Stomach (tissue), 8 donors: ENCODE measurements at regions not wholly inside any gene's neighbourhood (a gene's known extent, or its start where the extent isn't known, plus 50 kb on each side); places are given as distances from the start of the nearest gene placed in this dataset.
A peak's percentile ranks its signal among the peaks of the same experiment; 100 is the strongest.

Experiments
- DNase-seq, 2 donors: peaks; one replicate each; pipeline versions ENCODE4 v3.0.0 to v3.0.0-alpha.2; 2013 to 2019
- H3K27ac ChIP-seq, 5 donors: fragments of 200-600 bp in 4 of 5; sonication (generic) in 4 of 5; one replicate each; pipeline ENCODE4 v1.5.1; 2013 to 2019; ENCODE audit warnings: mild to moderate bottlenecking in 1 of 5, moderate library complexity in 1 of 5
- H3K27me3 ChIP-seq, 3 donors: fragments of 200-600 bp; sonication (generic); one replicate each; pipeline ENCODE4 v1.5.1; 2017 to 2019; ENCODE audit warnings: mixed run types in 1 of 3
- H3K36me3 ChIP-seq, 4 donors: fragments of 200-600 bp; sonication (generic); 1 replicate in 3 of 4; 2 replicates in 1 of 4; pipeline ENCODE4 v1.5.1; 2016 to 2019
- H3K4me1 ChIP-seq, 4 donors: fragments of 200-600 bp; sonication (generic); one replicate each; pipeline ENCODE4 v1.5.1; 2016 to 2019
- H3K4me3 ChIP-seq, 4 donors: fragments of 200-600 bp; sonication (generic) in 3 of 4; one replicate each; pipeline ENCODE4 v1.5.1; 2016 to 2019; ENCODE audit warnings: mild to moderate bottlenecking in 1 of 4
- H3K9me3 ChIP-seq, 4 donors: fragments of 200-600 bp; sonication (generic); one replicate each; pipeline ENCODE4 v1.5.1; 2016 to 2019
- CTCF ChIP-seq, 7 experiments: fragments of 450-650 bp in 4 of 7; fragments of 200-600 bp in 3 of 7; sonication (generic) in 3 of 7; IDR thresholded peaks; one replicate each; pipeline ENCODE4 v1.5.1; 2016 to 2019; ENCODE audit warnings: antibody characterized with exemption in 7 of 7, control low read depth in 2 of 7, mild to moderate bottlenecking in 1 of 7
- EP300 ChIP-seq: sonication (generic); formaldehyde crosslinking; IDR thresholded peaks from one replicate; pipeline ENCODE4 v1.6.1; 2017; ENCODE audit warnings: antibody characterized with exemption
- POLR2A ChIP-seq, 4 donors: fragments of 450-650 bp; IDR thresholded peaks; one replicate each; pipeline ENCODE4 v1.6.1; 2016; ENCODE audit warnings: antibody characterized with exemption in 4 of 4, control low read depth in 2 of 4, mild to moderate bottlenecking in 1 of 4, moderate library complexity in 1 of 4
- POLR2AphosphoS5 ChIP-seq, 3 donors: sonication (generic); formaldehyde crosslinking; IDR thresholded peaks; one replicate each; pipeline ENCODE4 v1.6.1; 2016; ENCODE audit warnings: antibody characterized with exemption in 3 of 3
- WGBS, 5 donors: extraction: QIAGEN DNeasy Blood & Tissue Kit in 3 of 5; methylation state at CpG; one replicate each; pipeline versions ENCODE4 v1.1.5 to v1.1.7; 2013 to 2018; 5-methylcytosine and 5-hydroxymethylcytosine counted together
- intact Hi-C: fragments of 100-400 bp; cut with DNase I; formaldehyde crosslinking; loops from one replicate; pipeline ENCODE4 v1.15.1; 2023; ENCODE audit warnings: low total_unique reads
- donor health status: healthy with polysubstance abuse.
- donor health status: Bipolar disorder and iron deficiency.
- donor health status: healthy.

- 87 to 91% (median 90%) methylated on average over 16 to 18 of the region's 18 CpGs for WGBS, 5 donors
- H3K4me3 ChIP-seq = no peak overlapping the region
- H3K27me3 ChIP-seq = no peaks in the 10 kb centered on the region
- no peak for TF ChIP-seq POLR2AphosphoS5 (IDR thresholded peaks at IDR 0.05)
- TF ChIP-seq EP300 = no peak
- no peak for TF ChIP-seq POLR2A (IDR thresholded peaks at IDR 0.05)
- intact Hi-C loops = no loop called here
- H3K36me3 ChIP-seq = no peaks in the 10 kb centered on the region
- no peak for DNase-seq
- H3K9me3 ChIP-seq = peaks cover 0 to 13% (median 1%) of the 10 kb centered on the region in 4 donors
- no peaks in the 10 kb centered on the region for H3K4me1 ChIP-seq
- H3K27ac ChIP-seq = no peak overlapping the region
Observed at GRCh38 chr3:35216501-35217266, 422.6 kb upstream of the ARPP21 start.

GRCh38 chr3:35223632-35224394 lies 415.5 kb upstream of the ARPP21 start:
- Histone ChIP-seq H3K4me3 (no peak overlapping the region), H3K27me3 (no peaks in the 10 kb centered on the region), H3K4me1 (no peaks in the 10 kb centered on the region), H3K9me3 (peaks cover 0 to 4% (median 0%) of the 10 kb centered on the region in 4 donors), H3K36me3 (no peaks in the 10 kb centered on the region), H3K27ac (no peak overlapping the region)
- intact Hi-C loops = no loop called here
- WGBS, 5 donors = 84 to 97% (median 86%) methylated on average over 1 of the region's 1 CpG
- no peak for TF ChIP-seq POLR2AphosphoS5 (IDR thresholded peaks at IDR 0.05)
- no peak for TF ChIP-seq CTCF (IDR thresholded peaks at IDR 0.05)
- TF ChIP-seq EP300 = no peak
- no peak for TF ChIP-seq POLR2A (IDR thresholded peaks at IDR 0.05)
- no peak for DNase-seq

- TF ChIP-seq CTCF (IDR thresholded peaks at IDR 0.05) (no peak), POLR2AphosphoS5 (IDR thresholded peaks at IDR 0.05) (no peak), EP300 (no peak), POLR2A (IDR thresholded peaks at IDR 0.05) (no peak)
- WGBS, 5 donors = 28 to 42% (median 32%) methylated on average over 3 of the region's 3 CpGs
Observed at GRCh38 chr3:35224565-35225295, 414.6 kb upstream of the ARPP21 start.

GRCh38 chr3:35241236-35241635 lies 398.1 kb upstream of the ARPP21 start:
- H3K4me1 ChIP-seq = no peaks in the 10 kb centered on the region
- H3K27me3 ChIP-seq = no peaks in the 10 kb centered on the region
- no peak for DNase-seq
- no peaks in the 10 kb centered on the region for H3K9me3 ChIP-seq
- no peaks in the 10 kb centered on the region for H3K36me3 ChIP-seq
- 41 to 63% (median 55%) methylated on average over 2 of the region's 2 CpGs for WGBS, 5 donors
- no peak for TF ChIP-seq POLR2AphosphoS5 (IDR thresholded peaks at IDR 0.05)
- TF ChIP-seq CTCF (IDR thresholded peaks at IDR 0.05) = no peak
- no peak for TF ChIP-seq POLR2A (IDR thresholded peaks at IDR 0.05)
- TF ChIP-seq EP300 = no peak
- intact Hi-C loops = no loop called here
- H3K27ac ChIP-seq = no peak overlapping the region
- no peak overlapping the region for H3K4me3 ChIP-seq

More at GRCh38 chr3:35224565-35225295, 414.6 kb upstream of the ARPP21 start:
- no peaks in the 10 kb centered on the region for H3K4me1 ChIP-seq
- H3K27ac ChIP-seq = no peak overlapping the region
- no peaks in the 10 kb centered on the region for H3K27me3 ChIP-seq
- no peak overlapping the region for H3K4me3 ChIP-seq
- no peaks in the 10 kb centered on the region for H3K36me3 ChIP-seq
- DNase-seq = peak in 1 of 2 donors; percentile 30
- H3K9me3 ChIP-seq = peaks cover 0 to 4% (median 0%) of the 10 kb centered on the region in 4 donors
- intact Hi-C loops = no loop called here
